AG04449 (cell line): ENCODE measurements at regions not wholly inside any gene's neighbourhood (a gene's known extent, or its start where the extent isn't known, plus 50 kb on each side); places are given as distances from the start of the nearest gene placed in this dataset.

ENCODE experiments used
- CTCF ChIA-PET: fragments of 350-600 bp; formaldehyde crosslinking; extraction: SDS; loops from one replicate; lab custom pipeline; 2021; ENCODE audit warnings: antibody characterized with exemption; lab: Yijun Ruan, JAX
- POLR2A ChIA-PET: fragments of 400-600, 350-600 bp; formaldehyde crosslinking; extraction: SDS; loops from one replicate; lab custom pipeline; 2020; ENCODE audit warnings: antibody characterized with exemption, inconsistent platforms; lab: Yijun Ruan, JAX
- DNase-seq: peaks from one replicate; pipeline ENCODE4 v3.0.0-alpha.2; 2010; ENCODE audit warnings: low read depth, low spot score
- H3K4me3 ChIP-seq: 2 replicates; pipeline ENCODE4 v1.5.1; 2011; ENCODE audit warnings: low read depth, mild to moderate bottlenecking, control low read depth, low read length
- TF ChIP-seq, protein P1 (sequence below): IDR thresholded peaks from one replicate; pipeline ENCODE4 v1.5.1; 2011; ENCODE audit warnings: mild to moderate bottlenecking, moderate library complexity, low read length, control low read depth, inconsistent platforms; ENCODE audit not compliant: insufficient read depth; ENCODE audit errors: missing control alignments

DNA sequence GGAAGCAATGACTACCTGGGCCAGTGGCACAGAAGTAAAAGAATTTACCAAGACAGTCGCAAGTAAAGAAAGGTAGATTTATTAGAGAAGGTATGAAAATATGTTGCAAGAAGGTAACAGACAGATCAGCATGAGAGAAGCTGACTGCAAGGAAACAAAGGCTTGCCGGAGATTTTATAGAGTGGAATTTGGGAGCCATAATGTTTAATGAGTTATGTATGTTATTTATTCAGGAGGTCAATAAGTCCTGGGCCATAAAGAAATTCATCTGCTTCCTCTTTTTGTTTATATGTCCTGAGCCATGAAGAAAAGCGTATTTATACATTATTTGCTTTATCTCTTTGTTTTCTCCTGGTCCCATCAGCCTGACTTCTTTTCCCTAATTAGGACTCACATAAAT, 423.6 kb downstream of the PTH2R start:
- no peak overlapping the region for H3K4me3 ChIP-seq
- TF ChIP-seq, protein P1, sequence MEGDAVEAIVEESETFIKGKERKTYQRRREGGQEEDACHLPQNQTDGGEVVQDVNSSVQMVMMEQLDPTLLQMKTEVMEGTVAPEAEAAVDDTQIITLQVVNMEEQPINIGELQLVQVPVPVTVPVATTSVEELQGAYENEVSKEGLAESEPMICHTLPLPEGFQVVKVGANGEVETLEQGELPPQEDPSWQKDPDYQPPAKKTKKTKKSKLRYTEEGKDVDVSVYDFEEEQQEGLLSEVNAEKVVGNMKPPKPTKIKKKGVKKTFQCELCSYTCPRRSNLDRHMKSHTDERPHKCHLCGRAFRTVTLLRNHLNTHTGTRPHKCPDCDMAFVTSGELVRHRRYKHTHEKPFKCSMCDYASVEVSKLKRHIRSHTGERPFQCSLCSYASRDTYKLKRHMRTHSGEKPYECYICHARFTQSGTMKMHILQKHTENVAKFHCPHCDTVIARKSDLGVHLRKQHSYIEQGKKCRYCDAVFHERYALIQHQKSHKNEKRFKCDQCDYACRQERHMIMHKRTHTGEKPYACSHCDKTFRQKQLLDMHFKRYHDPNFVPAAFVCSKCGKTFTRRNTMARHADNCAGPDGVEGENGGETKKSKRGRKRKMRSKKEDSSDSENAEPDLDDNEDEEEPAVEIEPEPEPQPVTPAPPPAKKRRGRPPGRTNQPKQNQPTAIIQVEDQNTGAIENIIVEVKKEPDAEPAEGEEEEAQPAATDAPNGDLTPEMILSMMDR = no peak
- ChIA-PET POLR2A (no interaction called here), CTCF (no interaction called here)
- DNase-seq = no peak

DNA sequence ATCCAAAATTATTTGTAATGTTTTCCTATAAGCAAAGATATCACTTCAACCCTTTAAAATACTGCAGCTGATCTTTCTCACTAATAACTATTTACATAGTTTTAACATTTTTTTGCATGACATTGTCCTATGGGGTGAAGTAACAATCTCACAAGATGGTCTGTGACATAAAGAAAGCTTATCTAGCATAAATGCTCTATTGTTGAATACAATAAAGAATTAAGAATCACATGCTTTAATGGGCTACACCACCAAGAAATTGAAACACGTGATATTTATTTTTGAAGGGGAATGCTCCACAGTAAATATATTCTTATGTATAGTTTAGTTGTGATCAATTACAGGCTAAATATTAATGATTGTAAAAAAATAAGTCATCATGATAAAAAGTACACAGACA, 441.1 kb downstream of the PTH2R start:
- POLR2A ChIA-PET = no interaction called here
- CTCF ChIA-PET = no interaction called here
- DNase-seq = no peak
- no peak overlapping the region for H3K4me3 ChIP-seq
- TF ChIP-seq, protein P1 = no peak

DNA sequence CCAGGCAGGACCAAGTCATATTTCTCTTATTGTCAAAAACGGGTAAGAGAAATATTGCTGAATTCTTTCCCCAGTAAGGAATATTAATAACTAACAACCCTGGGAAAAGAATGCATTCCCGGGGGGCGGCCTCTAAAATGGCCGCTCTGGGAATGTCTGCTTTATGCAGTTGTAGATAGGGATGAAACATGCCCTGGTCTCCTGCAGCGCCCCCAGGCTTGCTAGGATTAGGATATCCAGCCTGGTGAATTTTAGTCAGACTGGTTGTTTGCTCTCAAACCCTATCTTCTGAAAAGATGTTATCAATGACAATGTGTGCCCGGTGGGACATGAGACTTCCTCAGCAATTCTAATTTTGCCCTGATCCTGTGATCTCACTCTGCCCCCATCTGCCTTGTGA, 448.1 kb downstream of the PTH2R start:
- TF ChIP-seq, protein P1 = no peak
- POLR2A ChIA-PET = no interaction called here
- no peak overlapping the region for H3K4me3 ChIP-seq
- no peak for DNase-seq
- CTCF ChIA-PET = no interaction called here

DNA sequence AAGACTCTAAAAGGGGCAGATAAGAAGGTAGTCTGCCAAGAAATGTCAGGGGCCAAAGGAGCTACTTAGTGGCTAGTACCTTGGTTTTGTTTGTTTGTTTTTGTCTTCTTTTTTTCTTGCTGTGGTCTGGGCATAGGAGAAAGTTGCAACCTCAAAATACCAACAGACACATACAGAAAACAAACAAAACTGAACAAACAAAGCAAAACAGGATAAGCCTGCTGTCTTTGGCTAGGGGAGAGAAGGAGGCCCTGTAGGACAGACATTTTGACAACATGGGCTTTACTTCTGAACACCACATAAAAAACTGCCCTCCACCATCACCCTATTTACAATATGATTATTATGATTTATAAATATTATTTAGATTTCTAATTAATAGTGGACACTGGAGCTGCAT, 460.8 kb downstream of the PTH2R start:
- H3K4me3 ChIP-seq = no peak overlapping the region
- ChIA-PET CTCF (no interaction called here), POLR2A (no interaction called here)
- DNase-seq = no peak
- TF ChIP-seq, protein P1 = no peak

DNA sequence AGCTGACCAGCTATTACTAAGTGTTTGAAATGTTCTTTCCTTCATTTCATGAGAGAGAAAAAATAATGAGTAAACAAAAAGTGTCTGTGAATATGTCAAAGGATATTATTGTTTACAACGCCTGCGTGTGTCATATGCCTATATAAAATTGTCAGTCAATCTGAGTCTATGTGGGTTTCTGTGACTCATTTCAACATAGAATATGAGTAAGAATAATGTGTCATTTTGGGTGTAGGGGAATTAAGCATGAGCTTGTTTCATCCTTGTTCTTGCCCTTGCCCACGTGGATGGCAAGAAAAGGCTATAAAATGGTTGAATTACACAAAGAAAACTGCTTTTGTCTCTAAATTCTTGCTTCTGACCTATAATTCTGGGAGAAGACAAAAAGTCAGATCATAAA, 466.0 kb downstream of the PTH2R start:
- POLR2A ChIA-PET = no interaction called here
- TF ChIP-seq, protein P1 = no peak
- CTCF ChIA-PET = no interaction called here
- no peak for DNase-seq
- H3K4me3 ChIP-seq = no peak overlapping the region

DNA sequence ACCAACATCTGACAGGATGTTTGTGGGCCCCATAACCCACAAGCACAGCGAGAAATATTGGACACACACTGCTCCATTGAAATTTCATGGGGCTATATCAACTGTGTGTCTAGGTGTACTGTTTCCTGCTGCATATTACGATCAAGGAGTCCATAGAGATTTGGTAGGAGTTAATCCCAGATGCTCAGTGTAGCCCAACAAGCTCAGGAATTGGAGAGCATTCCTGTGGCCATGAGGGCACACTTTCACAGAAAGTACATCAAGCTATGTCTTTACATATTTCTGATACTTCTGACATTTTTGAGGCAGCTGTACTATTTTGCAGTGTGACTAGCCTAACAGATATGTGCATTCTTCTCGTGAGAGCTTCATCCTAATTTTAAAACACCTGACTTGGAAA, 473.1 kb downstream of the PTH2R start:
- CTCF ChIA-PET = no interaction called here
- POLR2A ChIA-PET = no interaction called here
- DNase-seq = no peak
- TF ChIP-seq, protein P1 = no peak
- no peak overlapping the region for H3K4me3 ChIP-seq
